ENCODE measurements at regions not wholly inside any gene's neighbourhood (a gene's known extent, or its start where the extent isn't known, plus 50 kb on each side); places are given as distances from the start of the nearest gene placed in this dataset.

DNA sequence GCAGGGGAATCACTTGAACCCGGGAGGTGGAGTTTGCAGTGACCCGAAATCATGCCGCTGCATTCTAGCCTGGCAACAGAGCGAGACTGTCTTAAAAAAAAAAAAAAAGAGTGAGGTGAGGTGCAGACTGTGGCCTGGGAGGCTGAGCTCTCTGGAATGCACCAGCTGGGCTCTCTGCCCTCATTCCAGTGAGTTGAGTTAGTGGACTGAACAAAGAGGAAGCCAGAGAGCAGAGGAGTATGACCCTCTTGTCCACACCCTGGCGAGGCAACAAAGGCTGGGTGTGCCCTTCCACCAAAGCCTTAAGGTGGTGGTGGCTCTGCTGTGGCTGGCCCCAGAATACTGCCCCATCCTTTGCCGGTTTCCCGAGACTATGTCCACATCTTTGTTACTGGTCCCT lies 71.3 kb upstream of the ACKR3 start:
- no peak for TF ChIP-seq EP300 (conservative IDR thresholded peaks at IDR 0.05; ENCODE audit: poor library complexity, severe bottlenecking)
- no peak for TF ChIP-seq SMC3 (conservative IDR thresholded peaks at IDR 0.05; ENCODE audit: poor library complexity)
- no peak for TF ChIP-seq TAF1 (IDR thresholded peaks at IDR 0.05; ENCODE audit: low read depth)
- TF ChIP-seq, protein P1, sequence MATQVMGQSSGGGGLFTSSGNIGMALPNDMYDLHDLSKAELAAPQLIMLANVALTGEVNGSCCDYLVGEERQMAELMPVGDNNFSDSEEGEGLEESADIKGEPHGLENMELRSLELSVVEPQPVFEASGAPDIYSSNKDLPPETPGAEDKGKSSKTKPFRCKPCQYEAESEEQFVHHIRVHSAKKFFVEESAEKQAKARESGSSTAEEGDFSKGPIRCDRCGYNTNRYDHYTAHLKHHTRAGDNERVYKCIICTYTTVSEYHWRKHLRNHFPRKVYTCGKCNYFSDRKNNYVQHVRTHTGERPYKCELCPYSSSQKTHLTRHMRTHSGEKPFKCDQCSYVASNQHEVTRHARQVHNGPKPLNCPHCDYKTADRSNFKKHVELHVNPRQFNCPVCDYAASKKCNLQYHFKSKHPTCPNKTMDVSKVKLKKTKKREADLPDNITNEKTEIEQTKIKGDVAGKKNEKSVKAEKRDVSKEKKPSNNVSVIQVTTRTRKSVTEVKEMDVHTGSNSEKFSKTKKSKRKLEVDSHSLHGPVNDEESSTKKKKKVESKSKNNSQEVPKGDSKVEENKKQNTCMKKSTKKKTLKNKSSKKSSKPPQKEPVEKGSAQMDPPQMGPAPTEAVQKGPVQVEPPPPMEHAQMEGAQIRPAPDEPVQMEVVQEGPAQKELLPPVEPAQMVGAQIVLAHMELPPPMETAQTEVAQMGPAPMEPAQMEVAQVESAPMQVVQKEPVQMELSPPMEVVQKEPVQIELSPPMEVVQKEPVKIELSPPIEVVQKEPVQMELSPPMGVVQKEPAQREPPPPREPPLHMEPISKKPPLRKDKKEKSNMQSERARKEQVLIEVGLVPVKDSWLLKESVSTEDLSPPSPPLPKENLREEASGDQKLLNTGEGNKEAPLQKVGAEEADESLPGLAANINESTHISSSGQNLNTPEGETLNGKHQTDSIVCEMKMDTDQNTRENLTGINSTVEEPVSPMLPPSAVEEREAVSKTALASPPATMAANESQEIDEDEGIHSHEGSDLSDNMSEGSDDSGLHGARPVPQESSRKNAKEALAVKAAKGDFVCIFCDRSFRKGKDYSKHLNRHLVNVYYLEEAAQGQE (IDR thresholded peaks at IDR 0.05; ENCODE audit: borderline replicate concordance) = no peak
- no peak for TF ChIP-seq MXI1 (conservative IDR thresholded peaks at IDR 0.05; ENCODE audit: poor library complexity, severe bottlenecking)
- TF ChIP-seq, protein P2, sequence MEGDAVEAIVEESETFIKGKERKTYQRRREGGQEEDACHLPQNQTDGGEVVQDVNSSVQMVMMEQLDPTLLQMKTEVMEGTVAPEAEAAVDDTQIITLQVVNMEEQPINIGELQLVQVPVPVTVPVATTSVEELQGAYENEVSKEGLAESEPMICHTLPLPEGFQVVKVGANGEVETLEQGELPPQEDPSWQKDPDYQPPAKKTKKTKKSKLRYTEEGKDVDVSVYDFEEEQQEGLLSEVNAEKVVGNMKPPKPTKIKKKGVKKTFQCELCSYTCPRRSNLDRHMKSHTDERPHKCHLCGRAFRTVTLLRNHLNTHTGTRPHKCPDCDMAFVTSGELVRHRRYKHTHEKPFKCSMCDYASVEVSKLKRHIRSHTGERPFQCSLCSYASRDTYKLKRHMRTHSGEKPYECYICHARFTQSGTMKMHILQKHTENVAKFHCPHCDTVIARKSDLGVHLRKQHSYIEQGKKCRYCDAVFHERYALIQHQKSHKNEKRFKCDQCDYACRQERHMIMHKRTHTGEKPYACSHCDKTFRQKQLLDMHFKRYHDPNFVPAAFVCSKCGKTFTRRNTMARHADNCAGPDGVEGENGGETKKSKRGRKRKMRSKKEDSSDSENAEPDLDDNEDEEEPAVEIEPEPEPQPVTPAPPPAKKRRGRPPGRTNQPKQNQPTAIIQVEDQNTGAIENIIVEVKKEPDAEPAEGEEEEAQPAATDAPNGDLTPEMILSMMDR (IDR thresholded peaks at IDR 0.05; ENCODE audit: poor library complexity, severe bottlenecking) = no peak
- TF ChIP-seq POLR2AphosphoS5 (IDR thresholded peaks at IDR 0.05) = no peak
- no peak for TF ChIP-seq EZH2 (IDR thresholded peaks at IDR 0.05; ENCODE audit: borderline replicate concordance, insufficient read depth, low read length, poor library complexity, severe bottlenecking)
- TF ChIP-seq RAD21 (conservative IDR thresholded peaks at IDR 0.05) = no peak
- H2AFZ ChIP-seq (ENCODE audit: low read depth, low read length) = no peak overlapping the region
- no peaks in the 10 kb centered on the region for H3K9me3 ChIP-seq (ENCODE audit: low read length)
- H3F3A ChIP-seq (ENCODE audit: insufficient read depth, low read length, poor library complexity, severe bottlenecking) = no peaks in the 10 kb centered on the region
- no peaks in the 10 kb centered on the region for H4K20me1 ChIP-seq (ENCODE audit: insufficient read depth)
- no peaks in the 10 kb centered on the region for H3K9me2 ChIP-seq (ENCODE audit: insufficient read depth, low read length)
- H3K4me2 ChIP-seq (ENCODE audit: low read length) = no peak overlapping the region
- no peak overlapping the region for H3K27ac ChIP-seq (ENCODE audit: low read length)
- no peaks in the 10 kb centered on the region for H3K79me2 ChIP-seq (replicated peaks; ENCODE audit: insufficient read depth, low read length)
- no peaks in the 10 kb centered on the region for H3K27me3 ChIP-seq (ENCODE audit: insufficient read depth, low read depth, low read length)
- no peak overlapping the region for H3K9ac ChIP-seq (ENCODE audit: low read length)
- H3K36me3 ChIP-seq (ENCODE audit: insufficient read depth, low read length) = no peaks in the 10 kb centered on the region
- H3K4me3 ChIP-seq (ENCODE audit: low read length) = no peak overlapping the region

DNA sequence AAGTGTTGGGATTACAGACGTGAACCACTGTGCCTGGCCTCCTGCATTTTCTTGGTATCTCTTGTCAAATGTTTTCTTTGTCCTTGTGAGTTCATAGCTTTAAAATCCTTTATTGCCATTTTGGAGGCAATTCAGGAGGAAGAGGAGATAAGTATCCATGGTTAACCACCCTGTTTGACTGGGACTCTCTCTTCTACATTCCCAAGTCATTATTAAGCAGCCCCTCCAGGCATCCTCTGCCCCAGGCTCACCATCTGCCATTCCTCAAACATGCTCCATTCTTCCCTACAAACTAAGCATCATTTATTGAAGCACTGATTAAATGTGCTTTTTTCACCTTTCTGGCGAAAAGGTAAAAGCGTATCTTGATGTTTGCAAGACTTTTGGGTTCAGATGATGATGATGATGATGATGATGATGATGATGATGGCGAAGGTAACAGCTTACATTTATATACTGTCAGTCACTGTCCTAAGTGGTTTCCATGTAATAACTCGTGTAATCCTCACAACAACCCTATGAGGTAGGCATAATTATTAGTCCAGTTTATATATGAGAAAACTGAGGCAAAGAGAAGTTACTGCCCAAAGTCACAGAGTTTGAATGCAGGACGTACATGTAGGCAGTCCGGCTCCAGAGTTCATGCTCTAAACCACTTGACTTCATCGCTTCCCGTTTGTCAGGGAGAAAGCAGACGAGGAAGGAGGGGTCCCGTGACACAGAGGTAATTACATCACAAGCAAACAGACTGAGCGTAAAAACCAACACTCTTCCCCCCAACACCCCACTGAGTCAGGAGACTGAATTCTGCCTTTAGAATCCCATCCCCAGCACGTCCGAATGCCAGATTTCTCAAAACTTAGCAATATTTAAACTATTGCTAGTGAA lies 69.7 kb upstream of the ACKR3 start:
- TF ChIP-seq SMC3 (conservative IDR thresholded peaks at IDR 0.05; ENCODE audit: poor library complexity) (no peak), EP300 (conservative IDR thresholded peaks at IDR 0.05; ENCODE audit: poor library complexity, severe bottlenecking) (no peak), RAD21 (conservative IDR thresholded peaks at IDR 0.05) (no peak), MXI1 (conservative IDR thresholded peaks at IDR 0.05; ENCODE audit: poor library complexity, severe bottlenecking) (no peak), POLR2AphosphoS5 (IDR thresholded peaks at IDR 0.05) (no peak), EZH2 (IDR thresholded peaks at IDR 0.05; ENCODE audit: borderline replicate concordance, insufficient read depth, low read length, poor library complexity, severe bottlenecking) (no peak), TAF1 (IDR thresholded peaks at IDR 0.05; ENCODE audit: low read depth) (no peak)
- TF ChIP-seq, protein P2 (IDR thresholded peaks at IDR 0.05; ENCODE audit: poor library complexity, severe bottlenecking) = no peak
- TF ChIP-seq, protein P1 (IDR thresholded peaks at IDR 0.05; ENCODE audit: borderline replicate concordance) = no peak

More for the DNA sequence above, 69.7 kb upstream of the ACKR3 start:
- no peaks in the 10 kb centered on the region for H3K27me3 ChIP-seq (ENCODE audit: insufficient read depth, low read depth, low read length)
- H3K9ac ChIP-seq (ENCODE audit: low read length) = no peak overlapping the region
- no peak overlapping the region for H3K4me3 ChIP-seq (ENCODE audit: low read length)
- no peaks in the 10 kb centered on the region for H3K79me2 ChIP-seq (replicated peaks; ENCODE audit: insufficient read depth, low read length)
- H2AFZ ChIP-seq (ENCODE audit: low read depth, low read length) = no peak overlapping the region
- no peaks in the 10 kb centered on the region for H3K9me3 ChIP-seq (ENCODE audit: low read length)
- no peaks in the 10 kb centered on the region for H3K9me2 ChIP-seq (ENCODE audit: insufficient read depth, low read length)
- H3K4me2 ChIP-seq (ENCODE audit: low read length) = no peak overlapping the region
- H3K27ac ChIP-seq (ENCODE audit: low read length) = no peak overlapping the region
- no peaks in the 10 kb centered on the region for H3K36me3 ChIP-seq (ENCODE audit: insufficient read depth, low read length)
- no peaks in the 10 kb centered on the region for H3F3A ChIP-seq (ENCODE audit: insufficient read depth, low read length, poor library complexity, severe bottlenecking)
- no peaks in the 10 kb centered on the region for H4K20me1 ChIP-seq (ENCODE audit: insufficient read depth)

Measured in neural cell (in vitro differentiated cells).